ENCODE measurements at regions not wholly inside any gene's neighbourhood (a gene's known extent, or its start where the extent isn't known, plus 50 kb on each side); places are given as distances from the start of the nearest gene placed in this dataset.

- TF ChIP-seq CTCF (IDR thresholded peaks at IDR 0.05) (no peak), EP300 (IDR thresholded peaks at IDR 0.05) (no peak)
These were observed 140.8 kb upstream of the ISL1 start for GRCh38 chr5:51242456-51242855.

Measured in suprapubic skin (tissue), 3 donors.